Kidney epithelial cell (primary cell): ENCODE measurements at regions not wholly inside any gene's neighbourhood (a gene's known extent, or its start where the extent isn't known, plus 50 kb on each side); places are given as distances from the start of the nearest gene placed in this dataset.

ENCODE experiments used
- DNase-seq: peaks from one replicate; pipeline ENCODE4 v3.0.0-alpha.2; 2010; ENCODE audit warnings: low read depth
- H3K27me3 ChIP-seq: 2 replicates; pipeline ENCODE4 v1.6.0; 2011; ENCODE audit warnings: low read length; ENCODE audit not compliant: control insufficient read depth, insufficient read depth
- H3K36me3 ChIP-seq: 2 replicates; pipeline ENCODE4 v1.5.1; 2011; ENCODE audit warnings: low read length; ENCODE audit not compliant: control insufficient read depth, insufficient read depth
- H3K4me3 ChIP-seq: 2 replicates; pipeline ENCODE4 v1.5.1; 2011; ENCODE audit warnings: low read depth, mild to moderate bottlenecking, control low read depth, low read length
- CTCF ChIP-seq: IDR thresholded peaks from 2 replicates; pipeline ENCODE4 v1.5.1; 2011; ENCODE audit warnings: mild to moderate bottlenecking, moderate library complexity, low read length, control low read depth, inconsistent platforms; ENCODE audit not compliant: insufficient read depth, poor library complexity, severe bottlenecking

- Histone ChIP-seq H3K4me3 (no peak overlapping the region), H3K27me3 (no peaks in the 10 kb centered on the region), H3K36me3 (no peaks in the 10 kb centered on the region)
- TF ChIP-seq CTCF: no peak
- no peak for DNase-seq
These were observed 77.9 kb upstream of the RRP15 start for GRCh38 chr1:218207194-218207593.

GRCh38 chr1:218209351-218209861, 75.7 kb upstream of the RRP15 start:
- peak; percentile 7 for DNase-seq

GRCh38 chr1:218211241-218211640, 73.9 kb upstream of the RRP15 start:
- no peak for TF ChIP-seq CTCF
- no peak overlapping the region for H3K4me3 ChIP-seq
- DNase-seq: no peak
- no peaks in the 10 kb centered on the region for H3K36me3 ChIP-seq
- H3K27me3 ChIP-seq: no peaks in the 10 kb centered on the region

More at GRCh38 chr1:218209351-218209861, 75.7 kb upstream of the RRP15 start:
- Histone ChIP-seq H3K4me3 (no peak overlapping the region), H3K27me3 (no peaks in the 10 kb centered on the region), H3K36me3 (no peaks in the 10 kb centered on the region)
- TF ChIP-seq CTCF: no peak

- no peaks in the 10 kb centered on the region for H3K27me3 ChIP-seq
- H3K4me3 ChIP-seq: no peak overlapping the region
- H3K36me3 ChIP-seq: no peaks in the 10 kb centered on the region
- no peak for TF ChIP-seq CTCF
- no peak for DNase-seq
These were observed 68.1 kb upstream of the RRP15 start for GRCh38 chr1:218217040-218217439.

GRCh38 chr1:218219460-218219859, 65.6 kb upstream of the RRP15 start:
- Histone ChIP-seq H3K36me3 (no peaks in the 10 kb centered on the region), H3K4me3 (no peak overlapping the region), H3K27me3 (no peaks in the 10 kb centered on the region)
- no peak for TF ChIP-seq CTCF
- DNase-seq: no peak

GRCh38 chr1:218224101-218224500, 61.0 kb upstream of the RRP15 start:
- H3K36me3 ChIP-seq: no peaks in the 10 kb centered on the region
- TF ChIP-seq CTCF: no peak

More at GRCh38 chr1:218224101-218224500, 61.0 kb upstream of the RRP15 start:
- DNase-seq: no peak
- Histone ChIP-seq H3K4me3 (no peak overlapping the region), H3K27me3 (no peaks in the 10 kb centered on the region)
